GM10266 (cell line): ENCODE measurements at regions not wholly inside any gene's neighbourhood (a gene's known extent, or its start where the extent isn't known, plus 50 kb on each side); places are given as distances from the start of the nearest gene placed in this dataset.

Source experiments
- DNase-seq: peaks from one replicate; pipeline ENCODE4 v3.0.0; 2012; ENCODE audit errors: extremely low spot score
- CTCF ChIP-seq: IDR thresholded peaks from 2 replicates; pipeline ENCODE4 v1.5.1; 2012; ENCODE audit warnings: mild to moderate bottlenecking, low read depth; ENCODE audit not compliant: control insufficient read depth, insufficient read depth; ENCODE audit errors: missing control alignments

GRCh38 chr7:35893649-35894048 is 92.8 kb downstream of the SEPTIN7 start:
- TF ChIP-seq CTCF: no peak
- no peak for DNase-seq

- no peak for DNase-seq
- TF ChIP-seq CTCF: no peak
Observed at GRCh38 chr7:35894721-35895120, 93.9 kb downstream of the SEPTIN7 start.

- TF ChIP-seq CTCF: no peak
- DNase-seq: no peak
Observed at GRCh38 chr7:35900651-35901050, 99.8 kb downstream of the SEPTIN7 start.

- TF ChIP-seq CTCF: no peak
- no peak for DNase-seq
Observed at GRCh38 chr7:35905555-35905954, 104.7 kb downstream of the SEPTIN7 start.

- peak; percentile 77 for TF ChIP-seq CTCF
- peak; percentile 31 for DNase-seq
Observed at GRCh38 chr7:35906191-35906908, 105.5 kb downstream of the SEPTIN7 start.

GRCh38 chr7:35908331-35909216 is 107.7 kb downstream of the SEPTIN7 start:
- DNase-seq: no peak
- no peak for TF ChIP-seq CTCF
